Karpas-422 (cell line): ENCODE measurements at regions not wholly inside any gene's neighbourhood (a gene's known extent, or its start where the extent isn't known, plus 50 kb on each side); places are given as distances from the start of the nearest gene placed in this dataset.

Experiments
- DNase-seq: peaks from one replicate; pipeline ENCODE4 v3.0.0-alpha.2; 2015
- H2AFZ ChIP-seq: fragments of 200-600 bp; sonication (generic); 2 replicates; pipeline ENCODE4 v1.6.1; 2014; ENCODE audit warnings: antibody characterized with exemption, low read length, mixed read lengths
- H3K27ac ChIP-seq: fragments of 200-600 bp; sonication (generic); 2 replicates; pipeline ENCODE4 v1.5.1; 2014; ENCODE audit warnings: mild to moderate bottlenecking, low read length, moderate library complexity
- H3K27me3 ChIP-seq: fragments of 200-600 bp; sonication (generic); 2 replicates; pipeline ENCODE4 v1.6.1; 2014; ENCODE audit warnings: low read length, mixed read lengths
- H3K36me3 ChIP-seq: fragments of 200-600 bp; sonication (generic); 2 replicates; pipeline ENCODE4 v1.6.1; 2014; ENCODE audit warnings: low read length, mixed read lengths; ENCODE audit not compliant: insufficient read depth
- H3K4me1 ChIP-seq: fragments of 200-600 bp; sonication (generic); 2 replicates; pipeline ENCODE4 v1.6.1; 2014; ENCODE audit warnings: mild to moderate bottlenecking, low read length, mixed read lengths
- H3K4me2 ChIP-seq: fragments of 200-600 bp; sonication (generic); 2 replicates; pipeline ENCODE4 v1.6.1; 2014; ENCODE audit warnings: low read length, low read depth, mild to moderate bottlenecking; ENCODE audit not compliant: poor library complexity, severe bottlenecking
- H3K4me3 ChIP-seq: fragments of 200-600 bp; sonication (generic); 2 replicates; pipeline ENCODE4 v1.5.1; 2014; ENCODE audit warnings: mild to moderate bottlenecking, antibody characterized with exemption, low read length, mixed read lengths
- H3K79me2 ChIP-seq: fragments of 200-600 bp; sonication (generic); 2 replicates; pipeline ENCODE4 v1.6.1; 2014; ENCODE audit warnings: mild to moderate bottlenecking, low read length, mixed read lengths
- H3K9ac ChIP-seq: fragments of 200-600 bp; sonication (generic); 2 replicates; pipeline ENCODE4 v1.6.0; 2014; ENCODE audit warnings: low read length
- H3K9me2 ChIP-seq: fragments of 200-600 bp; sonication (generic), shearing (Covaris generic); replicated peaks from 2 replicates; pipeline ENCODE4 v1.6.0; 2014; ENCODE audit warnings: mild to moderate bottlenecking, low read length, moderate library complexity; ENCODE audit not compliant: insufficient read depth
- H3K9me3 ChIP-seq: fragments of 300-700, 200-600 bp; sonication (generic); 2 replicates; pipeline ENCODE4 v1.6.1; 2014; ENCODE audit warnings: low read length, mixed read lengths
- H4K20me1 ChIP-seq: fragments of 200-600 bp; sonication (generic); 2 replicates; pipeline ENCODE4 v1.6.1; 2014; ENCODE audit warnings: mild to moderate bottlenecking, antibody characterized with exemption, low read length, low read depth; ENCODE audit not compliant: insufficient read depth

DNA sequence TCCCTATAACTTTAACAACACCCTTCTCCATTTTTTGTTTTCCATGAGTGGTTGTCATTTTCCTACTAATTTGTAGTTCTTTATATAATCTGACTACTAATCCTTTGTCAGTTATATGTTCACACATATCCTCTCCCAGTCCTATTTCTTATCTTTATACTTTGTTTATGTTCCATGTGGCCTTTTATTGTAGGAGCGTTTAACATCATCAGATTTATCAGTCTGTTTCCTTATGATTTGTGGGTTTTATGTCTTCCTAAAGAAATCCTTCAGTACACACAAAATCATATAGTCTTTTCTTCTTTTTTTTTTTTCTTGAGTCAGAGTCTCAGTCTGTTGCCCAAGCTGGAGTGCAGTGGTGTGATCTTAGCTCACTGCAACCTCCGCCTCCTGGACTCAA is 204.9 kb upstream of the SPRY1 start:
- H3K9me3 ChIP-seq = no peaks in the 10 kb centered on the region
- no peak overlapping the region for H3K4me2 ChIP-seq
- no peak for DNase-seq
- no peaks in the 10 kb centered on the region for H3K9me2 ChIP-seq
- no peak overlapping the region for H2AFZ ChIP-seq
- H3K27ac ChIP-seq = no peak overlapping the region
- no peak overlapping the region for H3K9ac ChIP-seq
- no peak overlapping the region for H3K4me3 ChIP-seq
- no peaks in the 10 kb centered on the region for H4K20me1 ChIP-seq
- no peaks in the 10 kb centered on the region for H3K79me2 ChIP-seq
- no peaks in the 10 kb centered on the region for H3K27me3 ChIP-seq
- H3K36me3 ChIP-seq = no peaks in the 10 kb centered on the region
- H3K4me1 ChIP-seq = peaks cover 4% of the 10 kb centered on the region

DNA sequence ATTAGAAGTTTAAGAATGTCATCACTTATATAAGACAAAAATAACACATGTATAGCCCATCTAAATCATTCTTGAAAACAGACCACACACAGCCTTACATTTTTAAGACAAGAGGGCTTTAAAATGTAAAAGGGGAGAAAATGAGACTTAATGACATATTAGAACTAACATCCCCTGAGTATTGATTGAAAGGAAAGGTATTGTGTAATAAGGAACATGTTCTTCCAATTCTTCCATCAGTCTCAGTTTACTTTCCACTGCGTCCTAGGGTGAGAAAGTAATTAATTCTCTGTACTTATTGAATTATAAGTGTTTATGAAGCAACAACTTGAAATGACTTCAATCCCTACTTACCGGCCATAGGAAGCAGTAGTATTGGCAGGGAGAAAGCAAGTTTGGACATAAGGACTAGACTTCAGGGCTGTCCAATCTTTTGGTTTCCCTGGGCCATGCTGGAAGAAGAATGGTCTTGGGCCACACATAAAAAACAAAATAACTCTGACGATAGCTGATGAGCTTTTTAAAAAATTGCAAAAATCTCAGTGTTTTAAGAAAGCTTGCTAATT is 202.7 kb upstream of the SPRY1 start:
- Histone ChIP-seq H3K9me3 (no peaks in the 10 kb centered on the region), H3K36me3 (no peaks in the 10 kb centered on the region), H3K4me1 (peaks cover 4% of the 10 kb centered on the region), H2AFZ (no peak overlapping the region), H3K4me3 (no peak overlapping the region), H3K4me2 (no peak overlapping the region), H3K27me3 (no peaks in the 10 kb centered on the region), H3K27ac (no peak overlapping the region), H3K9ac (no peak overlapping the region), H3K79me2 (no peaks in the 10 kb centered on the region), H3K9me2 (no peaks in the 10 kb centered on the region), H4K20me1 (no peaks in the 10 kb centered on the region)
- no peak for DNase-seq

DNA sequence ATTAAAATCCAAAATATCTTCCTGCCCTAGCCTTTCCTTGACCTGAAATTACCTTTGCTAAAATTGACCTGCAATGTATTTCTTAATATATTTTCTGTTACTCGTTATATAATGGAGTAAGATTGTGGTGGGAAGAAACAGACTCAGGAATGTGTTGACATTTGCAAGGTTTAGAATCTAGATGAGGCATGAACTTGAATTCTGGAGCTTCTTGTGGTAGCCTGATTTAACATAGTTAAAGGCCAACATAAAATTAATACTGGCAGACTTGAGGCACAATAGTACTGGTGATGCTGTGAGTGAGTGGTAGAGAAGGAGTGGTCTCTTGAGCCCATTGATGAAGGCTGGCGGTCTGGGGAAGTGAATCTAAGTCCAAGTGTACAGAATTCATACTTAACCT is 197.9 kb upstream of the SPRY1 start:
- H4K20me1 ChIP-seq = no peaks in the 10 kb centered on the region
- H3K4me2 ChIP-seq = no peak overlapping the region
- no peak for DNase-seq
- H3K27ac ChIP-seq = no peak overlapping the region
- H3K4me1 ChIP-seq = no peaks in the 10 kb centered on the region
- H3K4me3 ChIP-seq = no peak overlapping the region
- no peak overlapping the region for H3K9ac ChIP-seq
- H3K9me2 ChIP-seq = no peaks in the 10 kb centered on the region
- H3K36me3 ChIP-seq = no peaks in the 10 kb centered on the region
- no peak overlapping the region for H2AFZ ChIP-seq
- H3K9me3 ChIP-seq = no peaks in the 10 kb centered on the region
- no peaks in the 10 kb centered on the region for H3K27me3 ChIP-seq
- H3K79me2 ChIP-seq = no peaks in the 10 kb centered on the region

DNA sequence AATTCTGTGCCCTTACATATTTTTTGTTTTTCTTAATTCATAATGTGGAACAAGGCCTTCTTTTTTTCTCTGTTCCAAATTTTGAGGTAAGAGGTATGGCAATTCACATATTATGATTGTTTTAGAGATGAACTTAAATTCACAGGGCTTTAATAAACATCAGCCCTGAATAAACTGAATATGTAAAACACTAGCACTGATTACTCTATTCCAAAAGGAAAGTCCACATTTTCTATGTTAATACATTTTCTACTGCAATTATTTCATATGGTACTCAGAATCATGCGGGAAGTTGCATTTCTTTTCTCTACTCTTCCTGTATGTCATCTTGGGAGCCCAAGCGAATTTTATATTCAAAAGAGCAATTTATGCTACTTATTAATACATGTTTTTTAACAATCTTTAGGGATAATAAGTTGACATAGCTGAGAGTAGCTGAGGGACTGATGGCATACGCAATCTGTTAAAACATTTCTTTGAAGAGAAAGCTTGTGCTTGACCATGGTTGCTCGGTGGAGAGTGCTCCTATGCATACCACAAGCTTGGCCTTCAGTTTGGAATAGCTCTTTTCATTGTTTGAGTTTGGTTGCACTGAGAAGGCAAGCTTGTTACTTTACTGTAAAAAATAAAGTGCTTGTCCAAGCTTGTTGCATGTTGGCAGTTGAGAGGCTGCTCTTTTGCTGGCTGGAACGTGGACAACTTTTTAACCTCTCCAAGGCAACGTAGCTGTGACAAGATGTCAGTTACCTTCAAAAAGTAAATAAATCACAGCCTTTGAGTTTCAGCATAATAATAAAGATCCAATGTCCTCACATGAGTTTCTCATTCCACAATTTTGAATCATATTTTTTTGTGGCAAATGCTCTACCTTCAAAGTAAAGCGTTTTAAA is 196.3 kb upstream of the SPRY1 start:
- Histone ChIP-seq H4K20me1 (no peaks in the 10 kb centered on the region), H3K27me3 (no peaks in the 10 kb centered on the region), H3K4me3 (no peak overlapping the region), H3K27ac (no peak overlapping the region), H3K4me2 (no peak overlapping the region), H3K36me3 (no peaks in the 10 kb centered on the region), H2AFZ (no peak overlapping the region), H3K79me2 (no peaks in the 10 kb centered on the region), H3K4me1 (no peaks in the 10 kb centered on the region), H3K9ac (no peak overlapping the region), H3K9me2 (no peaks in the 10 kb centered on the region), H3K9me3 (no peaks in the 10 kb centered on the region)
- no peak for DNase-seq

DNA sequence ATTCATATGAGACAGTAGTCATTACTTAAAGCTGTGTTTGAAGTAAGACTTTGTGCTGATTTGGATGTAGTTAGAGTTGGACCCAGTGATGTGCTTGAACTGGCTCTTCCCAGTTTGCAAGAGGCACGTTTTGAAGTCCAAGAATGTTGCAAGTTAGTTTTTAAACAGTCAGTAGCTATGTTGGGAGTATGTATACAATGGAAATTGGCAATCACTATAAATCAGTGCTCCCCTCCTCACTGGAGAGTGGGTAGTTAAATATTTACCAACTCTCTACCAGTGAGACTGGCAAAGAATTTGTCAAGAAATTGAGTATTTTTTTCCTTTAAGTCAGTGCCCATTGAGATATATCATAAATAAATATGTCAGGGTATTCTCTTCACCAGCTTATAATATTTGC is 191.9 kb upstream of the SPRY1 start:
- Histone ChIP-seq H3K27me3 (no peaks in the 10 kb centered on the region), H3K4me1 (no peaks in the 10 kb centered on the region), H3K4me2 (no peak overlapping the region), H3K9ac (no peak overlapping the region), H3K4me3 (no peak overlapping the region), H3K36me3 (no peaks in the 10 kb centered on the region), H4K20me1 (no peaks in the 10 kb centered on the region), H3K9me2 (no peaks in the 10 kb centered on the region), H2AFZ (no peak overlapping the region), H3K9me3 (no peaks in the 10 kb centered on the region), H3K27ac (no peak overlapping the region), H3K79me2 (no peaks in the 10 kb centered on the region)
- DNase-seq = no peak

DNA sequence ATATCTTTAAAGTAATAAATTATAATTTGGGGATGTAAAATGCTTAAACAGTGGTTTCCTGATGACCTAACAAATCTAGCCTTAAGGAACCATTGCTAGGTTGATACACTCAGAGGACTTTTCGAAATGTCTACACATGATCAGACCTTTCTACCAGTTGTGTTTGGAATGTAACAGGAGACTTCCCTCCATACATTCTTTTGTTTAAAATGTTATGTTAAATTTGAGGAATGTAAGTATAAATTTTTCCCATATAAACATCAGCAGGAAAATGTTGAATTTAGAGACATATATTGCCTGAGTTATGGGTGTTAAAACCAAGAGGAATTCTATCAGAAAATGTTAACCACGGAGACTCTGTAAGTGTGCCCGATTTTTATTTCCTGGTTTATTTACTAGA is 190.6 kb upstream of the SPRY1 start:
- Histone ChIP-seq H3K27me3 (no peaks in the 10 kb centered on the region), H2AFZ (no peak overlapping the region), H3K79me2 (no peaks in the 10 kb centered on the region), H3K4me1 (no peaks in the 10 kb centered on the region), H3K4me2 (no peak overlapping the region), H3K9ac (no peak overlapping the region), H3K9me3 (no peaks in the 10 kb centered on the region), H3K27ac (no peak overlapping the region), H3K36me3 (no peaks in the 10 kb centered on the region), H4K20me1 (no peaks in the 10 kb centered on the region), H3K4me3 (no peak overlapping the region), H3K9me2 (no peaks in the 10 kb centered on the region)
- no peak for DNase-seq

DNA sequence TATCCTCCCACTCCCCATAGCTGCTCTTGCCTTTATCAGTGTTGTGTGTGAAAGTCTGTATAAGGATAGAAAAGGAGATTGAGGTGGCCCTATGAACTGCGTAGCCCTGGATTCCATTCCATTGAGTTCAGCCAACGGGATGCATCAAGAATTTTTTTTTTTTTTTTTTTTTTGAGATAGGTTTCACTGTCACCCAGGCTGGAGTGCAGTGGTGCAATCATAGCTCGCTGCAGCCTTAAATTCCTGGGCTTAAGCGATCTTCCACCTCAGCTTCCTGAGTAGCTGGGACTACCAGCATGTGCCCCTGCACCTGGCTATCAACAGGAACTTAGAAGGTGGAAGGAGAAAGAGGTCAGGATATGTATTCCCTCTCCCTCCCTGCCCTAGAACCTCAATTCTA is 187.2 kb upstream of the SPRY1 start:
- no peak for DNase-seq
- no peak overlapping the region for H3K4me3 ChIP-seq

DNA sequence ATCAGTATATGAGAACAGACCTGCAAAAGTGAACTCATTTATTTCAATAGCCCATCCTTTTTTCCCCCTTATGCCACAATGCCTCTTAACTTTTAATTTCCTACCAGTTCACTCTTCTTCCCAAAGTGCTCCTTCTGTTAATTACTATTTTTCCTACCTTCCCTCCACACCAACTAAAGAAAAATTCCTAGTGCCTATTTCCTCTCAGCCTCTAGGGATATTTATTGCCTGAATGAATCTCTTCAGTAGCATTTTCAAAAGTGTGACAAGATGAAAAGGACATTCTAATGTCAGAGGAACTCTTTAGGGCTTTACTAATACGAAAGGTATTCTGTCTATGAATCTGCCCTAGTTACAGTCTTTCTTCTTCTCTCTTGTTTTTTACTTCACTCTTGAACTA is 181.1 kb upstream of the SPRY1 start:
- H3K27me3 ChIP-seq = no peaks in the 10 kb centered on the region
- no peak overlapping the region for H2AFZ ChIP-seq
- H3K9me3 ChIP-seq = no peaks in the 10 kb centered on the region
- no peaks in the 10 kb centered on the region for H3K79me2 ChIP-seq
- no peak overlapping the region for H3K4me2 ChIP-seq
- H4K20me1 ChIP-seq = no peaks in the 10 kb centered on the region
- no peaks in the 10 kb centered on the region for H3K4me1 ChIP-seq
- H3K9me2 ChIP-seq = no peaks in the 10 kb centered on the region
- no peak overlapping the region for H3K27ac ChIP-seq
- H3K36me3 ChIP-seq = no peaks in the 10 kb centered on the region
- no peak overlapping the region for H3K4me3 ChIP-seq
- no peak overlapping the region for H3K9ac ChIP-seq
- DNase-seq = no peak

More for the DNA sequence above, 187.2 kb upstream of the SPRY1 start:
- Histone ChIP-seq H3K9ac (no peak overlapping the region), H3K79me2 (no peaks in the 10 kb centered on the region), H3K9me2 (no peaks in the 10 kb centered on the region), H2AFZ (no peak overlapping the region), H3K4me1 (no peaks in the 10 kb centered on the region), H3K9me3 (no peaks in the 10 kb centered on the region), H3K27me3 (no peaks in the 10 kb centered on the region), H3K36me3 (no peaks in the 10 kb centered on the region), H4K20me1 (no peaks in the 10 kb centered on the region), H3K4me2 (no peak overlapping the region), H3K27ac (no peak overlapping the region)
